Activated T-cell treated with anti-CD3 and anti-CD28 coated beads, Interleukin-2, amount 50 U/mL, for 72 hours (primary cell): ENCODE measurements at regions not wholly inside any gene's neighbourhood (a gene's known extent, or its start where the extent isn't known, plus 50 kb on each side); places are given as distances from the start of the nearest gene placed in this dataset.
"Not testable (repeated sequence)": the region's sequence is repeated elsewhere in the genome, so short reads cannot be mapped to it uniquely, and the experiment has no call there.

Source experiments
- ATAC-seq, 2 donors: fragments of 150-1000 bp; cut with Tn5 transposase; replicated peaks in 1 of 2; 2 replicates each; pipeline ENCODE4 v1.10.0; 2021; ENCODE audit warnings: moderate library complexity in 2 of 2, mild to moderate bottlenecking in 1 of 2
- DNase-seq, 2 donors: peaks; one replicate each; pipeline ENCODE4 v3.0.0; 2021 to 2022; ENCODE audit warnings: mixed read lengths in 1 of 2
- H3K27ac Mint-ChIP-seq: one replicate; pipeline ENCODE4 v1.8.0; 2022; ENCODE audit warnings: mild to moderate bottlenecking, moderate library complexity, mixed read lengths
- H3K27me3 Mint-ChIP-seq: one replicate; pipeline ENCODE4 v1.8.0; 2022; ENCODE audit warnings: low read depth, mixed read lengths
- H3K36me3 Mint-ChIP-seq, 2 donors: one replicate each; pipeline ENCODE4 v1.8.0; 2022; ENCODE audit warnings: mixed read lengths in 2 of 2, mild to moderate bottlenecking in 1 of 2; ENCODE audit not compliant: insufficient read depth in 2 of 2
- H3K4me1 Mint-ChIP-seq: one replicate; pipeline ENCODE4 v1.8.0; 2022; ENCODE audit warnings: low read depth, mixed read lengths
- H3K4me3 Mint-ChIP-seq, 2 donors: one replicate each; pipeline ENCODE4 v1.8.0; 2022; ENCODE audit warnings: mild to moderate bottlenecking in 2 of 2, mixed read lengths in 2 of 2, moderate library complexity in 2 of 2
- H3K9me3 Mint-ChIP-seq, 2 donors: one replicate each; pipeline ENCODE4 v1.8.0; 2022; ENCODE audit warnings: mixed read lengths in 2 of 2

DNA sequence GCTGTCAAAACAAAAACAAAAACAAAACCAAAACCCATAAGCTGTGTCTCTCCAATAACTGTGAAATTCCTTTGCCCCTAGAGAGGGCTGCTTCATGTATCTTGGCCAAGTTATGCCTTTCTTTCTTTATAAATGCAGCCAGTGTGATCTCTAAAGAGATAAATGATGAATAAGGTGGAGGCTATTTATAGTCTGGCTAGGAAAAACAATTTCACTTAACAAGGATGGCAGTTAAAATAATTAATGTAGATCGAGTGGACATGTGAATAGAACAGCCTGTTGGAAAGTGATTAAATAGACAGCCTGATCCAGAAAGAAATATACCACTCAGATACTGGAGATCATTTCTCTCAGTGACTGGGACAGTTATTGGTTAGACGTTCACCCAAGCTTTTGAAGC is 1666.9 kb upstream of the CELF4 start:
- Mint-ChIP-seq H3K27ac (no peak overlapping the region), H3K36me3 (peaks cover 0 to 2% of the 10 kb centered on the region in 2 donors), H3K4me1 (no peaks in the 10 kb centered on the region), H3K9me3 (peaks cover 0 to 4% of the 10 kb centered on the region in 2 donors), H3K27me3 (no peaks in the 10 kb centered on the region), H3K4me3 (no peak overlapping the region)
- DNase-seq, result no peak
- no peak for ATAC-seq

DNA sequence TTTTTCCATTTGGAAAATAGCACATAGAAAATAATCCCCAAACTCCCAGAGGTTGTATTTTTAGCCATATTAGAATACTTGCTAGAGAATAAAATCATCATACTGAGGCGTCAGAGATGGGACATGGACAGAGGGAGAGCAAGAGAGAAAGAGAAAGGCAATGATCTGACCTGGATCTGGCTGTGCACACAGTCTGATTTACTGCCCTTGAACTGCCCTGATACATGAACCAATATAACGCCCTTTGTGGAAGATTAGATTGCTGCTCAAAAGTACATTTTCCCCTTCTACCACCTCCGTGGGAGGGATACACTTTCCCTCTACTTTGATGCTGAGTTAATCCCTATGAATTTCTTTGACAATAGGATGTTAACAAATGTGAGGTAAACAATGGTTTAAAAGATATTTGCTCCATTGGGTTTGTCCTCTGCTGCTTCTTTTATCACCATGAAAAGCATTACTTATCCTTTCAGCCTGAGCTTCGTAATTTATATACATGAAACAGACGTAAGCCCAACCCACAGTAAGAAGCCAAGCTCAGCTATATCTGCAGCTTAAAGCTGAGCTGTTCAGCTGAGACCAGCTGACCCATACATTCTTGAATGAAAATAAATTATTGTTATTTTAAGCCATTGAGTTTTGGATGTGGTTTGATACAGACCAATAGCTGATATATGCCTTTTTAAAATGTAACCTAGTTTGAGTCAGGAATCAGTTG is 1664.6 kb upstream of the CELF4 start:
- DNase-seq (no peak), ATAC-seq (no peak)
- H3K27ac Mint-ChIP-seq, result no peak overlapping the region
- H3K9me3 Mint-ChIP-seq, result peaks cover 7% of the 10 kb centered on the region in 2 donors
- H3K4me1 Mint-ChIP-seq, result no peaks in the 10 kb centered on the region
- no peaks in the 10 kb centered on the region for H3K27me3 Mint-ChIP-seq
- H3K36me3 Mint-ChIP-seq, result peaks cover 0 to 2% of the 10 kb centered on the region in 2 donors
- H3K4me3 Mint-ChIP-seq, result no peak overlapping the region

DNA sequence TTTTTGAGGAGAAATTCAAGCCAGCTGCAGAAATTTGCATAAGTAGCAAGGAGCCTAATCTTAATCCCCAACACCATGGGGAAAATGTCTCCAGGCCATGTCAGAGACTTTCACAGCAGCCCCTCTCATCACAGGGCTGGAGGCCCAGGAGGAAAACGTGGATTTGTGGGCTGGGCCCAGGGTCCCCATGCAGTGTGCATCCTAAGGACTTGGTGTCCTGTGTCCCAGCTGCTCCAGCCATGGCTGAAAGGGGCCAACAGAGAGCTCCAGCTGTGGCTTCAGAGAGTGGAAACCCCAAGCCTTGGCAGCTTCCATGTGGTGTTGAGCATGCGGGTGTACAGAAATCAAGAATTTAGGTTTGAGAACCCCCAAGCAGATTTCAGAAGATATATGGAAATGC is 1662.2 kb upstream of the CELF4 start:
- not testable (repeated sequence) for H3K27ac Mint-ChIP-seq, H3K27me3 Mint-ChIP-seq
- peaks cover 5 to 13% of the 10 kb centered on the region in 2 donors for H3K9me3 Mint-ChIP-seq

GRCh38 chr18:39225373-39225772 is 1659.8 kb upstream of the CELF4 start:
- Mint-ChIP-seq H3K9me3 (peaks cover 5 to 17% of the 10 kb centered on the region in 2 donors), H3K27ac (no peak overlapping the region), H3K4me1 (no peaks in the 10 kb centered on the region), H3K36me3 (peaks cover 0 to 2% of the 10 kb centered on the region in 2 donors), H3K4me3 (no peak overlapping the region), H3K27me3 (no peaks in the 10 kb centered on the region)
- DNase-seq (no peak), ATAC-seq (no peak)

More for the DNA sequence above, 1662.2 kb upstream of the CELF4 start:
- not testable (repeated sequence) for H3K4me3 Mint-ChIP-seq, H3K4me1 Mint-ChIP-seq, DNase-seq, ATAC-seq, H3K36me3 Mint-ChIP-seq

- H3K9me3 Mint-ChIP-seq, result peaks cover 3 to 18% of the 10 kb centered on the region in 2 donors
- H3K27me3 Mint-ChIP-seq, result no peaks in the 10 kb centered on the region
- no peaks in the 10 kb centered on the region for H3K36me3 Mint-ChIP-seq
- no peak overlapping the region for H3K4me3 Mint-ChIP-seq
- H3K4me1 Mint-ChIP-seq, result no peaks in the 10 kb centered on the region
- no peak for ATAC-seq
- no peak for DNase-seq
- no peak overlapping the region for H3K27ac Mint-ChIP-seq
Observed at GRCh38 chr18:39223283-39223682, 1657.7 kb upstream of the CELF4 start.

GRCh38 chr18:39215920-39216319 is 1650.3 kb upstream of the CELF4 start:
- H3K9me3 Mint-ChIP-seq, result peaks cover 8 to 14% of the 10 kb centered on the region in 2 donors
- H3K4me3 Mint-ChIP-seq, result no peak overlapping the region
- no peaks in the 10 kb centered on the region for H3K36me3 Mint-ChIP-seq
- ATAC-seq, result no peak
- no peak for DNase-seq
- no peaks in the 10 kb centered on the region for H3K27me3 Mint-ChIP-seq
- no peak overlapping the region for H3K27ac Mint-ChIP-seq
- no peaks in the 10 kb centered on the region for H3K4me1 Mint-ChIP-seq

DNA sequence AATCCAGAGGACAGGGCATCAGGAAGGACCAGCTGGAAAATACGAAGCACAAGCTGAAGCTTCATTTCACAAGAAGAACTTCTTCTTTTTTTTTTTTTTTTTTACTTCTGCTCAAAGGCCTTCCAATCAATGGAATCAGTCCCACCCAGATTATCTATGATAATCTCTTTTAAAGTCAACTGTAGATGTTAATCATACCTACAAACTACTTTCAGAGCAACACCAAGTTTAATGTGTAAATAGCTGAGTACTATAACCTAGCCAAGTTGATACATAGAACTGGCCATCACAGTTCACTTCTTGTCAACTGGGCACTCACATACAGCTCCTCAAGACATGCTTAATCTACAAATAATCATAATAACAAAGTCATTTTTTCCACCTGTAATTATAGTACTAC is 1645.9 kb upstream of the CELF4 start:
- DNase-seq (no peak), ATAC-seq (no peak)
- H3K36me3 Mint-ChIP-seq, result no peaks in the 10 kb centered on the region
- H3K4me1 Mint-ChIP-seq, result no peaks in the 10 kb centered on the region
- no peaks in the 10 kb centered on the region for H3K27me3 Mint-ChIP-seq
- H3K9me3 Mint-ChIP-seq, result peaks cover 8 to 13% of the 10 kb centered on the region in 2 donors
- H3K27ac Mint-ChIP-seq, result no peak overlapping the region
- no peak overlapping the region for H3K4me3 Mint-ChIP-seq

GRCh38 chr18:39209173-39209572 is 1643.6 kb upstream of the CELF4 start:
- Mint-ChIP-seq H3K4me3 (no peak overlapping the region), H3K4me1 (no peaks in the 10 kb centered on the region), H3K36me3 (no peaks in the 10 kb centered on the region), H3K27me3 (no peaks in the 10 kb centered on the region), H3K9me3 (peaks cover 1 to 5% of the 10 kb centered on the region in 2 donors), H3K27ac (no peak overlapping the region)
- ATAC-seq (no peak), DNase-seq (no peak)

DNA sequence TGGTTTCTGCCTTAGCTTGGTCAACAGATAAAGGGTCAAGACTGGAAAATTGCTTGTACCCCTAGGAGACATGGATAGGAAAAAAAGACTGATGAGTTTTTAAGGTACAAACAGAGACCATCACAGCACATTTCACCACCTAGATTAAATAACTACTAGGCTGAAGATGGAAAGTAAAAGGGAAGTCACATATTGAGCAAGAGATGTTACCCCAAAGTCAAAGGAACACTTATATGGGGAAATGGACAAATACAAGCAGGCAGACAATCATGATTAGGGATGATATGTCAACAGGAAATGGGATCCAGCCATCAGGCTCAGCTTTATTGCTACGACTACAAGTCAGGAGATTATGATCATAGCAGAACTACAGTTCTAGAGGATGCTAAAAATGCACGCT is 1643.1 kb upstream of the CELF4 start:
- H3K36me3 Mint-ChIP-seq, result no peaks in the 10 kb centered on the region
- no peaks in the 10 kb centered on the region for H3K27me3 Mint-ChIP-seq
- no peak overlapping the region for H3K27ac Mint-ChIP-seq
- ATAC-seq, result no peak
- no peaks in the 10 kb centered on the region for H3K4me1 Mint-ChIP-seq
- DNase-seq, result no peak
- no peak overlapping the region for H3K4me3 Mint-ChIP-seq
- H3K9me3 Mint-ChIP-seq, result peaks cover 1 to 5% of the 10 kb centered on the region in 2 donors

DNA sequence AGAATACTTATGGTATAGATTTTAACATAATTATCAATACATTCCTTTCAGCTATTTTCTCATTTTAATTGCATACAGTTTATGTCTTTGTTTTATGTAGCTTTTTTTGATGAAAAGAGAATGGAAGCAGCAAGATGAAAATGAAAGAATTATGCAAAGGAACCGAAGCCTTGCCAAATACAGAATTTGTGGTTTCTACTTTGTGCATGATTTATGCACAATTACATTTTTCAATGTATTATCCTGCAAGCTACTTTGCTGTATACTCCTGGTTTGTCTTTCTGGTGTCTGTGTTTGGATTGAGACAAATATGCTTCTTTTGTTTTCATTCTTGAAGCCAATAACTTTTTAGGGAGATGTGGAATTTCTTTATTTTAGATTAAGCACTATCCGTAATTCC is 1642.6 kb upstream of the CELF4 start:
- DNase-seq (no peak), ATAC-seq (no peak)
- Mint-ChIP-seq H3K27ac (no peak overlapping the region), H3K9me3 (peaks cover 4 to 5% of the 10 kb centered on the region in 2 donors), H3K4me1 (no peaks in the 10 kb centered on the region), H3K4me3 (no peak overlapping the region), H3K36me3 (no peaks in the 10 kb centered on the region), H3K27me3 (no peaks in the 10 kb centered on the region)

DNA sequence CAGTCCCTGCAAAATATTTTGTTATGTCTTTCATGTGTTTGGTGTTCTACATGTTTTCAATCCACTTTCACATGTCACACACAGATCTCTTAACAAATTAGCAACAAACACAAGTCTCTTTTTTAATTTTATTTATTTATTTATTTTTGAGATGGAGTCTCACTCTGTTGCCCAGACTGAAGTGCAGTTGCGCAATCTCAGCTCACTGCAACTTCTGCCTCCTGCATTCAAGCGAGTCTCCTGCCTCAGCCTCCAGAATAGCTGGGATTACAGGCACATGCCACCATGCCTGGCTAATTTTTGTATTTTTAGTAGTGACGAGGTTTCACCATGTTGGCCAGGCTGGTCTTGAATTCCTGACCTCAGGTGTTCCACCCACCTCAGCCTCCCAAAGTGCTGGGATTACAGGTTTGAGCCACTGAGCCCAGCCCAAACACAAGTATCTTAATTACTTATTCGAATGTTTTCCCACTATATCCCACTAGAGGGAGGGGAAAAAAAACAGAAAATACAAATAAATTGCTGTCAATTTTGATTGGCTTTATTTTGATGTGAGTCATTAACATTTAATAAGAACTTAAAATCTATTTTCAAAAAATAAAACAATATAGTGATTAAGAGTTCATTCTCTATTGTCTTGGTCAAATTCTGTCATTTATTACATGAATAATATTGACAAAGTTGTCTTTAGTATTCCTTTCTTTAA is 1641.0 kb upstream of the CELF4 start:
- H3K4me3 Mint-ChIP-seq, H3K27ac Mint-ChIP-seq, H3K27me3 Mint-ChIP-seq, ATAC-seq, H3K9me3 Mint-ChIP-seq, DNase-seq, H3K36me3 Mint-ChIP-seq, H3K4me1 Mint-ChIP-seq: not testable (repeated sequence)

DNA sequence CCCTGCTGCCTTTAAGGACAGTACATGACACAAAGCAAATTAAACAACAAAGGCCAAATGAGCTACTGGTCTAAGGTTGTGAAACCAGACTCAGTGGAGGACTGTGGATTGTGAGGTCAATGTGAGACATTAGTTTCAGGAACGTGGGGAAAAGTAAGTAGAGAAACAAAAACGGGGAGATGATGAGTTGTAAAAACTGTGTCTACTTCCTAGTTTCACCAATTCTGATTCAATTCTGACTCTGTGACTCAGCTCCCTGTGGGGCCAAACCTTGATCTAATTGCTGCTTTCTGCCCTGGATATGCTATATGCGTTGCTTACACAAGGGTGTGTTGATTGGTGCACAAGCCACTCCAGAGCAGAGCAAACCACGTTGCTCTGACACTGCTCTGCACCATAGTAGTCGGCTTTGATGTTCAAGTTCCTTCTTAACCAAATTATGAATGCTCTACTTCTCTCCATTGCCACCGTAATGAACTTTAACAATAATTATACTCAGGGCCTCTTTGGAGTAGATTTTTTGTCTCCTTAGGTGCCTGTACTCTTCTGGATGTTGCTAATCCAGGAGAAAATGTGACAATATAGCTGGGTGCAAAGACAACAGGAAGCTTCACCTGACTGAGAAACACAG is 1640.1 kb upstream of the CELF4 start:
- DNase-seq (no peak), ATAC-seq (peak in 1 of 2 donors; percentile 32)
- Mint-ChIP-seq H3K4me3 (no peak overlapping the region), H3K36me3 (no peaks in the 10 kb centered on the region), H3K27ac (no peak overlapping the region), H3K9me3 (peaks cover 2 to 12% of the 10 kb centered on the region in 2 donors), H3K27me3 (no peaks in the 10 kb centered on the region), H3K4me1 (no peaks in the 10 kb centered on the region)

- Mint-ChIP-seq H3K36me3 (no peaks in the 10 kb centered on the region), H3K4me3 (no peak overlapping the region), H3K27ac (no peak overlapping the region), H3K9me3 (peaks cover 8 to 19% of the 10 kb centered on the region in 2 donors), H3K4me1 (no peaks in the 10 kb centered on the region), H3K27me3 (no peaks in the 10 kb centered on the region)
- DNase-seq (no peak), ATAC-seq (no peak)
Observed at GRCh38 chr18:39200153-39200552, 1634.6 kb upstream of the CELF4 start.
